ENCODE measurements at regions not wholly inside any gene's neighbourhood (a gene's known extent, or its start where the extent isn't known, plus 50 kb on each side); places are given as distances from the start of the nearest gene placed in this dataset.

- DNase-seq (peak in 1 of 5 donors; percentile 6), ATAC-seq (no peak)
- Histone ChIP-seq H3K9me3 (peaks cover 0 to 9% (median 0%) of the 10 kb centered on the region in 12 donors), H3K27me3 (peaks cover 0 to 18% (median 0%) of the 10 kb centered on the region in 9 donors), H3K27ac (no peak overlapping the region), H3K4me3 (no peak overlapping the region), H3K36me3 (no peaks in the 10 kb centered on the region), H3K4me1 (no peaks in the 10 kb centered on the region)
- intact Hi-C loops (cut with DNase I), result no loop called here
- WGBS, 4 donors, result 82 to 90% (median 89%) methylated on average over 8 to 9 of the region's 9 CpGs
- TF ChIP-seq CTCF (IDR thresholded peaks at IDR 0.05), result no peak
- TF ChIP-seq POLR2A (IDR thresholded peaks at IDR 0.05), result no peak
Measured at GRCh38 chr22:47606426-47606825, 844.0 kb downstream of the TBC1D22A start.

- Histone ChIP-seq H3K27ac (no peak overlapping the region), H3K27me3 (peaks cover 0 to 23% (median 0%) of the 10 kb centered on the region in 9 donors), H3K4me3 (no peak overlapping the region), H3K4me1 (no peaks in the 10 kb centered on the region), H3K9me3 (peaks cover 0 to 9% (median 0%) of the 10 kb centered on the region in 12 donors), H3K36me3 (no peaks in the 10 kb centered on the region)
- WGBS, 4 donors, result 56 to 67% (median 62%) methylated on average over 5 of the region's 5 CpGs
- no peak for ATAC-seq
- intact Hi-C loops (cut with DNase I), result no loop called here
- TF ChIP-seq CTCF (IDR thresholded peaks at IDR 0.05), result no peak
- no peak for TF ChIP-seq POLR2A (IDR thresholded peaks at IDR 0.05)
- peak in 1 of 5 donors; percentile 3 for DNase-seq
Measured at GRCh38 chr22:47605886-47606285, 843.4 kb downstream of the TBC1D22A start.

GRCh38 chr22:47605441-47605840 lies 843.0 kb downstream of the TBC1D22A start:
- H3K4me1 ChIP-seq, result no peaks in the 10 kb centered on the region
- ATAC-seq (no peak), DNase-seq (no peak)
- WGBS, 4 donors, result 69 to 78% (median 75%) methylated on average over 11 to 15 of the region's 15 CpGs
- no peak overlapping the region for H3K27ac ChIP-seq
- TF ChIP-seq POLR2A (IDR thresholded peaks at IDR 0.05), result no peak
- TF ChIP-seq CTCF (IDR thresholded peaks at IDR 0.05), result no peak
- no peaks in the 10 kb centered on the region for H3K36me3 ChIP-seq
- H3K4me3 ChIP-seq, result no peak overlapping the region
- H3K9me3 ChIP-seq, result peaks cover 0 to 8% (median 0%) of the 10 kb centered on the region in 12 donors
- H3K27me3 ChIP-seq, result peaks cover 0 to 23% (median 0%) of the 10 kb centered on the region in 9 donors
- intact Hi-C loops (cut with DNase I), result no loop called here

GRCh38 chr22:47604563-47604962 lies 842.1 kb downstream of the TBC1D22A start:
- WGBS, 4 donors, result 57 to 73% (median 64%) methylated on average over 3 of the region's 3 CpGs
- H3K27me3 ChIP-seq, result peaks cover 0 to 30% (median 0%) of the 10 kb centered on the region in 9 donors
- no peak for ATAC-seq
- TF ChIP-seq POLR2A (IDR thresholded peaks at IDR 0.05), result no peak
- no peak for TF ChIP-seq CTCF (IDR thresholded peaks at IDR 0.05)
- no peak overlapping the region for H3K4me3 ChIP-seq
- no peaks in the 10 kb centered on the region for H3K36me3 ChIP-seq
- no peak overlapping the region for H3K27ac ChIP-seq
- no peaks in the 10 kb centered on the region for H3K9me3 ChIP-seq
- DNase-seq, result no peak
- no peaks in the 10 kb centered on the region for H3K4me1 ChIP-seq
- intact Hi-C loops (cut with DNase I), result no loop called here

Measured in heart left ventricle (tissue), 16 donors.